ENCODE measurements at regions not wholly inside any gene's neighbourhood (a gene's known extent, or its start where the extent isn't known, plus 50 kb on each side); places are given as distances from the start of the nearest gene placed in this dataset.

DNA sequence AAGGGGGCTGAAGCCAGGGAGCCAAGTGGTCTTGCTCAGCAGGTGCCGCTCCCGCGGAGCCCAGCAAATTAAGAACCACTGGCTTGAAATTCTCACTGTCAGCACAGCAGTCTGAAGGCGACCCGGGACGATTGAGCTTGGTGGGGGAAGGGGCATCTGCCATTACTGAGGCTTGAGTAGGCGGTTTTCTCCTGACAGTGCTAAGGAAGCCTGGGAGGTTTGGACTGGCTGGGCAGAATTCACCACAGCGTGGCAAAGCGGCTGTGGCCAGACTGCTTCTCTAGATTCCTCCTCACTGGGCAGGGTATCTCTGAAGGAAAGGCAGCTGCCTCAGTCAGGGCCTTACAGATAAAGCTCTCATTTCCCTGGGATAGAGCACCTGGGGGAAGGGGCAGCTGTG is 57.0 kb upstream of the GPR149 start:
- TF ChIP-seq, protein P1, sequence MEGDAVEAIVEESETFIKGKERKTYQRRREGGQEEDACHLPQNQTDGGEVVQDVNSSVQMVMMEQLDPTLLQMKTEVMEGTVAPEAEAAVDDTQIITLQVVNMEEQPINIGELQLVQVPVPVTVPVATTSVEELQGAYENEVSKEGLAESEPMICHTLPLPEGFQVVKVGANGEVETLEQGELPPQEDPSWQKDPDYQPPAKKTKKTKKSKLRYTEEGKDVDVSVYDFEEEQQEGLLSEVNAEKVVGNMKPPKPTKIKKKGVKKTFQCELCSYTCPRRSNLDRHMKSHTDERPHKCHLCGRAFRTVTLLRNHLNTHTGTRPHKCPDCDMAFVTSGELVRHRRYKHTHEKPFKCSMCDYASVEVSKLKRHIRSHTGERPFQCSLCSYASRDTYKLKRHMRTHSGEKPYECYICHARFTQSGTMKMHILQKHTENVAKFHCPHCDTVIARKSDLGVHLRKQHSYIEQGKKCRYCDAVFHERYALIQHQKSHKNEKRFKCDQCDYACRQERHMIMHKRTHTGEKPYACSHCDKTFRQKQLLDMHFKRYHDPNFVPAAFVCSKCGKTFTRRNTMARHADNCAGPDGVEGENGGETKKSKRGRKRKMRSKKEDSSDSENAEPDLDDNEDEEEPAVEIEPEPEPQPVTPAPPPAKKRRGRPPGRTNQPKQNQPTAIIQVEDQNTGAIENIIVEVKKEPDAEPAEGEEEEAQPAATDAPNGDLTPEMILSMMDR (IDR thresholded peaks at IDR 0.05) = no peak
- TF ChIP-seq, protein P2, sequence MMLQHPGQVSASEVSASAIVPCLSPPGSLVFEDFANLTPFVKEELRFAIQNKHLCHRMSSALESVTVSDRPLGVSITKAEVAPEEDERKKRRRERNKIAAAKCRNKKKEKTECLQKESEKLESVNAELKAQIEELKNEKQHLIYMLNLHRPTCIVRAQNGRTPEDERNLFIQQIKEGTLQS (CRISPR knock-in tag; conservative IDR thresholded peaks at IDR 0.05) = no peak
- TF ChIP-seq ZNF121 (CRISPR knock-in tag; IDR thresholded peaks at IDR 0.05) (no peak), KAT7 (CRISPR knock-in tag; IDR thresholded peaks at IDR 0.05; ENCODE audit: borderline replicate concordance) (no peak), CBFB (CRISPR knock-in tag; IDR thresholded peaks at IDR 0.05; ENCODE audit: low read depth) (no peak), TEAD4 (CRISPR knock-in tag; IDR thresholded peaks at IDR 0.05) (no peak), TCF7 (CRISPR knock-in tag; IDR thresholded peaks at IDR 0.05; ENCODE audit: low read depth) (no peak), JUN (CRISPR knock-in tag; IDR thresholded peaks at IDR 0.05) (no peak), CREB1 (CRISPR knock-in tag; IDR thresholded peaks at IDR 0.05) (no peak), TP53 (CRISPR knock-in tag; IDR thresholded peaks at IDR 0.05) (no peak), SP1 (CRISPR knock-in tag; conservative IDR thresholded peaks at IDR 0.05) (no peak)
- TF ChIP-seq, protein P3, sequence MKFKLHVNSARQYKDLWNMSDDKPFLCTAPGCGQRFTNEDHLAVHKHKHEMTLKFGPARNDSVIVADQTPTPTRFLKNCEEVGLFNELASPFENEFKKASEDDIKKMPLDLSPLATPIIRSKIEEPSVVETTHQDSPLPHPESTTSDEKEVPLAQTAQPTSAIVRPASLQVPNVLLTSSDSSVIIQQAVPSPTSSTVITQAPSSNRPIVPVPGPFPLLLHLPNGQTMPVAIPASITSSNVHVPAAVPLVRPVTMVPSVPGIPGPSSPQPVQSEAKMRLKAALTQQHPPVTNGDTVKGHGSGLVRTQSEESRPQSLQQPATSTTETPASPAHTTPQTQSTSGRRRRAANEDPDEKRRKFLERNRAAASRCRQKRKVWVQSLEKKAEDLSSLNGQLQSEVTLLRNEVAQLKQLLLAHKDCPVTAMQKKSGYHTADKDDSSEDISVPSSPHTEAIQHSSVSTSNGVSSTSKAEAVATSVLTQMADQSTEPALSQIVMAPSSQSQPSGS (CRISPR knock-in tag; IDR thresholded peaks at IDR 0.05; ENCODE audit: borderline replicate concordance, low read depth) = no peak
- TF ChIP-seq, protein P4, sequence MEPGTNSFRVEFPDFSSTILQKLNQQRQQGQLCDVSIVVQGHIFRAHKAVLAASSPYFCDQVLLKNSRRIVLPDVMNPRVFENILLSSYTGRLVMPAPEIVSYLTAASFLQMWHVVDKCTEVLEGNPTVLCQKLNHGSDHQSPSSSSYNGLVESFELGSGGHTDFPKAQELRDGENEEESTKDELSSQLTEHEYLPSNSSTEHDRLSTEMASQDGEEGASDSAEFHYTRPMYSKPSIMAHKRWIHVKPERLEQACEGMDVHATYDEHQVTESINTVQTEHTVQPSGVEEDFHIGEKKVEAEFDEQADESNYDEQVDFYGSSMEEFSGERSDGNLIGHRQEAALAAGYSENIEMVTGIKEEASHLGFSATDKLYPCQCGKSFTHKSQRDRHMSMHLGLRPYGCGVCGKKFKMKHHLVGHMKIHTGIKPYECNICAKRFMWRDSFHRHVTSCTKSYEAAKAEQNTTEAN (CRISPR knock-in tag; IDR thresholded peaks at IDR 0.05) = no peak
- TF ChIP-seq, protein P5, sequence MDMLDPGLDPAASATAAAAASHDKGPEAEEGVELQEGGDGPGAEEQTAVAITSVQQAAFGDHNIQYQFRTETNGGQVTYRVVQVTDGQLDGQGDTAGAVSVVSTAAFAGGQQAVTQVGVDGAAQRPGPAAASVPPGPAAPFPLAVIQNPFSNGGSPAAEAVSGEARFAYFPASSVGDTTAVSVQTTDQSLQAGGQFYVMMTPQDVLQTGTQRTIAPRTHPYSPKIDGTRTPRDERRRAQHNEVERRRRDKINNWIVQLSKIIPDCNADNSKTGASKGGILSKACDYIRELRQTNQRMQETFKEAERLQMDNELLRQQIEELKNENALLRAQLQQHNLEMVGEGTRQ (CRISPR knock-in tag; IDR thresholded peaks at IDR 0.05) = no peak

Measured in WTC11 (cell line).